Fibroblast of the conjunctiva (primary cell): ENCODE measurements at regions not wholly inside any gene's neighbourhood (a gene's known extent, or its start where the extent isn't known, plus 50 kb on each side); places are given as distances from the start of the nearest gene placed in this dataset.

Experiments
- DNase-seq: peaks from one replicate; pipeline ENCODE4 v3.0.0-alpha.2; 2010; ENCODE audit warnings: low read depth

- no peak for DNase-seq
These were observed 116.2 kb upstream of the SLCO3A1 start for GRCh38 chr15:91737151-91737818.

GRCh38 chr15:91741986-91742385 lies 111.5 kb upstream of the SLCO3A1 start:
- DNase-seq = no peak

- DNase-seq = no peak
These were observed 101.9 kb upstream of the SLCO3A1 start for GRCh38 chr15:91751611-91752010.

- no peak for DNase-seq
These were observed 101.3 kb upstream of the SLCO3A1 start for GRCh38 chr15:91752081-91752785.

- DNase-seq = no peak
These were observed 93.9 kb upstream of the SLCO3A1 start for GRCh38 chr15:91759560-91759959.

- no peak for DNase-seq
These were observed 87.8 kb upstream of the SLCO3A1 start for GRCh38 chr15:91765660-91766059.

GRCh38 chr15:91769476-91769875 lies 84.0 kb upstream of the SLCO3A1 start:
- no peak for DNase-seq

GRCh38 chr15:91769894-91770293 lies 83.6 kb upstream of the SLCO3A1 start:
- no peak for DNase-seq

GRCh38 chr15:91776104-91776503 lies 77.4 kb upstream of the SLCO3A1 start:
- no peak for DNase-seq

GRCh38 chr15:91779960-91780359 lies 73.5 kb upstream of the SLCO3A1 start:
- no peak for DNase-seq

GRCh38 chr15:91780387-91780786 lies 73.1 kb upstream of the SLCO3A1 start:
- no peak for DNase-seq

GRCh38 chr15:91782221-91782620 lies 71.3 kb upstream of the SLCO3A1 start:
- DNase-seq = no peak

- DNase-seq = no peak
These were observed 70.5 kb upstream of the SLCO3A1 start for GRCh38 chr15:91783008-91783407.

GRCh38 chr15:91783451-91783850 lies 70.1 kb upstream of the SLCO3A1 start:
- DNase-seq = no peak

GRCh38 chr15:91784973-91785709 lies 68.4 kb upstream of the SLCO3A1 start:
- no peak for DNase-seq

- no peak for DNase-seq
These were observed 66.3 kb upstream of the SLCO3A1 start for GRCh38 chr15:91787198-91787597.

- DNase-seq = no peak
These were observed 64.4 kb upstream of the SLCO3A1 start for GRCh38 chr15:91789136-91789535.

GRCh38 chr15:91790836-91791235 lies 62.7 kb upstream of the SLCO3A1 start:
- DNase-seq = no peak

GRCh38 chr15:91793771-91794170 lies 59.7 kb upstream of the SLCO3A1 start:
- DNase-seq = no peak

- no peak for DNase-seq
These were observed 58.3 kb upstream of the SLCO3A1 start for GRCh38 chr15:91795235-91795634.

GRCh38 chr15:91801836-91802534 lies 51.5 kb upstream of the SLCO3A1 start:
- DNase-seq = no peak

- DNase-seq = no peak
These were observed 50.2 kb upstream of the SLCO3A1 start for GRCh38 chr15:91803260-91803659.
